CD4-positive, alpha-beta T cell treated with Interleukin-10 for 1 hour (primary cell): ENCODE measurements at regions not wholly inside any gene's neighbourhood (a gene's known extent, or its start where the extent isn't known, plus 50 kb on each side); places are given as distances from the start of the nearest gene placed in this dataset.
A peak's percentile ranks its signal among the peaks of the same experiment; 100 is the strongest.
"Not testable (repeated sequence)": the region's sequence is repeated elsewhere in the genome, so short reads cannot be mapped to it uniquely, and the experiment has no call there.

Experiments used
- DNase-seq: peaks from one replicate; pipeline ENCODE4 v3.0.0-alpha.2; 2020

GRCh38 chr12:116687888-116688287, 50.0 kb downstream of the SPRING1 start:
- DNase-seq = peak; percentile 25

GRCh38 chr12:116684891-116685290, 53.0 kb downstream of the SPRING1 start:
- DNase-seq = no peak

- no peak for DNase-seq
These were observed 60.6 kb downstream of the SPRING1 start for GRCh38 chr12:116677202-116677661.

- DNase-seq = no peak
These were observed 62.3 kb downstream of the SPRING1 start for GRCh38 chr12:116675339-116676107.

GRCh38 chr12:116674643-116675183, 63.2 kb downstream of the SPRING1 start:
- no peak for DNase-seq

- no peak for DNase-seq
These were observed 64.2 kb downstream of the SPRING1 start for GRCh38 chr12:116673681-116674111.

GRCh38 chr12:116672842-116673516, 64.9 kb downstream of the SPRING1 start:
- DNase-seq = peak; percentile 19

- no peak for DNase-seq
These were observed 65.9 kb downstream of the SPRING1 start for GRCh38 chr12:116672010-116672409.

GRCh38 chr12:116670859-116671258, 67.0 kb downstream of the SPRING1 start:
- DNase-seq = no peak

- no peak for DNase-seq
These were observed 70.1 kb downstream of the SPRING1 start for GRCh38 chr12:116667752-116668151.

GRCh38 chr12:116666829-116667228, 71.0 kb downstream of the SPRING1 start:
- not testable (repeated sequence) for DNase-seq

- no peak for DNase-seq
These were observed 71.6 kb downstream of the SPRING1 start for GRCh38 chr12:116666305-116666673.

GRCh38 chr12:116665666-116666304, 72.1 kb downstream of the SPRING1 start:
- no peak for DNase-seq

- DNase-seq = no peak
These were observed 73.8 kb downstream of the SPRING1 start for GRCh38 chr12:116664085-116664484.

GRCh38 chr12:116662612-116663144, 75.2 kb downstream of the SPRING1 start:
- no peak for DNase-seq

GRCh38 chr12:116661341-116661740, 76.5 kb downstream of the SPRING1 start:
- DNase-seq = no peak

GRCh38 chr12:116660740-116661139, 77.1 kb downstream of the SPRING1 start:
- DNase-seq = not testable (repeated sequence)

- DNase-seq = no peak
These were observed 77.9 kb downstream of the SPRING1 start for GRCh38 chr12:116659771-116660481.

- no peak for DNase-seq
These were observed 79.9 kb downstream of the SPRING1 start for GRCh38 chr12:116657921-116658495.

- no peak for DNase-seq
These were observed 81.6 kb downstream of the SPRING1 start for GRCh38 chr12:116656306-116656705.

GRCh38 chr12:116654226-116654743, 83.6 kb downstream of the SPRING1 start:
- no peak for DNase-seq

GRCh38 chr12:116651089-116651488, 86.8 kb downstream of the SPRING1 start:
- DNase-seq = no peak
